ENCODE measurements at regions not wholly inside any gene's neighbourhood (a gene's known extent, or its start where the extent isn't known, plus 50 kb on each side); places are given as distances from the start of the nearest gene placed in this dataset.

DNA sequence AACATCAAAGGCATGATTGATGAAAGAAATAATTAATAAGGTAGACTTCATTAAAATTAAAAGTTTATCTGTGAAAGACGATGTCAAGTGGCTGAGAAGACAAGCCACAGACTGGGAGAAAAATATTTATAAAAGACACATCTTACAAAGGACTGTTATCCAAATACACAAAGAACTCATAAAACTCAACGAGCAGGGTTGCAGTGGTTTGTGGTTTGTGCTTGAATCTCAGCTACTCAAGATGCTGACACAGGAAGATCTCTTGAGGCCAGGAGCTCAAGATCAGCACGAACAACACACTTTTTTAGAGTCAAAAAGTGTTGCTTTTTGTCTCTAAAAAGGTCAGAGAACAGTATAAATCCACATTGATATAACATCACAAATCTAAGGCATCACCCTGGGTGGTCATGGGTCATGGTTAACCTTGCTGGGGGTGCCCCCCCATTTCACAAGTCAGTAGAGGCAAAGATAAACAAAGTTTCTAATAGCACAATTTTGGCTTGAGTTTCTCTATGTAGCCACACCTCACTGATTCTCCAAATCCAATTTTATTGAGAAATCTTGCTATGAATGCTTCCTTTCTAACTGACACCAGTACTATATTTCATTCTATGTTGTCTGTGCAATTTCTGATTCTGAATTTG is 342.9 kb upstream of the RPS23 start:
- no peaks in the 10 kb centered on the region for H3K27me3 ChIP-seq (ENCODE audit: insufficient read depth, poor library complexity, severe bottlenecking)
- H3K4me3 ChIP-seq (replicated peaks; ENCODE audit: insufficient read depth, low read length) = no peak overlapping the region
- H3K27ac ChIP-seq (replicated peaks) = no peak overlapping the region
- TF ChIP-seq SPI1 (IDR thresholded peaks at IDR 0.05; ENCODE audit: borderline replicate concordance, low read depth) (no peak), POLR2AphosphoS5 (IDR thresholded peaks at IDR 0.05; ENCODE audit: low read depth) (no peak), GABPA (IDR thresholded peaks at IDR 0.05; ENCODE audit: low read depth) (no peak), REST (IDR thresholded peaks at IDR 0.05; ENCODE audit: insufficient replicate concordance, low read depth) (no peak)
- TF ChIP-seq, protein P1, sequence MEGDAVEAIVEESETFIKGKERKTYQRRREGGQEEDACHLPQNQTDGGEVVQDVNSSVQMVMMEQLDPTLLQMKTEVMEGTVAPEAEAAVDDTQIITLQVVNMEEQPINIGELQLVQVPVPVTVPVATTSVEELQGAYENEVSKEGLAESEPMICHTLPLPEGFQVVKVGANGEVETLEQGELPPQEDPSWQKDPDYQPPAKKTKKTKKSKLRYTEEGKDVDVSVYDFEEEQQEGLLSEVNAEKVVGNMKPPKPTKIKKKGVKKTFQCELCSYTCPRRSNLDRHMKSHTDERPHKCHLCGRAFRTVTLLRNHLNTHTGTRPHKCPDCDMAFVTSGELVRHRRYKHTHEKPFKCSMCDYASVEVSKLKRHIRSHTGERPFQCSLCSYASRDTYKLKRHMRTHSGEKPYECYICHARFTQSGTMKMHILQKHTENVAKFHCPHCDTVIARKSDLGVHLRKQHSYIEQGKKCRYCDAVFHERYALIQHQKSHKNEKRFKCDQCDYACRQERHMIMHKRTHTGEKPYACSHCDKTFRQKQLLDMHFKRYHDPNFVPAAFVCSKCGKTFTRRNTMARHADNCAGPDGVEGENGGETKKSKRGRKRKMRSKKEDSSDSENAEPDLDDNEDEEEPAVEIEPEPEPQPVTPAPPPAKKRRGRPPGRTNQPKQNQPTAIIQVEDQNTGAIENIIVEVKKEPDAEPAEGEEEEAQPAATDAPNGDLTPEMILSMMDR (IDR thresholded peaks at IDR 0.05; ENCODE audit: insufficient read depth, low read length) = no peak
- DNase-seq (ENCODE audit: low read depth in 1 of 2, low spot score in 1 of 2) = no peak

DNA sequence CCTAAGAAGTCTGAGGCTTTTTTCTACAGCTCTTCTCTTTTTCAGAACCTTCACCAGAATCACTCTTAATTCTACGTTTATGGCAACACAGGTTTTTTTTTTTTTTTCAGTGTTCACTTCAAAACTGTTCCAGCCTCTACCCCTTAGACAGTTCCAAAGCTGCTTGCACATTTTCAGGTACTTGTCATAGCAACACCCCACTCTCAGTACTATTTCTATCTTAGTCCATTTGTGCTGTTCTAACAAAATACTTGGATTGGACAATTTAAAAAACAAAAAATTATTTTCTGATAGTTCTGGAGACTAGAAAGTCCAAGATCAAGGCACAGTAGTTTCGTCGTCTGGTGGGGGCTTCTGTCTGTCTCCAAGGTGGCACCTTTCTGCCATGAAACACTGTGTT is 340.9 kb upstream of the RPS23 start:
- DNase-seq (ENCODE audit: low read depth in 1 of 2, low spot score in 1 of 2) = no peak
- TF ChIP-seq, protein P1 (IDR thresholded peaks at IDR 0.05; ENCODE audit: insufficient read depth, low read length) = no peak
- TF ChIP-seq SPI1 (IDR thresholded peaks at IDR 0.05; ENCODE audit: borderline replicate concordance, low read depth) = no peak
- TF ChIP-seq REST (IDR thresholded peaks at IDR 0.05; ENCODE audit: insufficient replicate concordance, low read depth) = no peak
- no peak for TF ChIP-seq GABPA (IDR thresholded peaks at IDR 0.05; ENCODE audit: low read depth)
- TF ChIP-seq POLR2AphosphoS5 (IDR thresholded peaks at IDR 0.05; ENCODE audit: low read depth) = no peak
- Histone ChIP-seq H3K4me3 (replicated peaks; ENCODE audit: insufficient read depth, low read length) (no peak overlapping the region), H3K27me3 (ENCODE audit: insufficient read depth, poor library complexity, severe bottlenecking) (no peaks in the 10 kb centered on the region), H3K27ac (replicated peaks) (no peak overlapping the region)

DNA sequence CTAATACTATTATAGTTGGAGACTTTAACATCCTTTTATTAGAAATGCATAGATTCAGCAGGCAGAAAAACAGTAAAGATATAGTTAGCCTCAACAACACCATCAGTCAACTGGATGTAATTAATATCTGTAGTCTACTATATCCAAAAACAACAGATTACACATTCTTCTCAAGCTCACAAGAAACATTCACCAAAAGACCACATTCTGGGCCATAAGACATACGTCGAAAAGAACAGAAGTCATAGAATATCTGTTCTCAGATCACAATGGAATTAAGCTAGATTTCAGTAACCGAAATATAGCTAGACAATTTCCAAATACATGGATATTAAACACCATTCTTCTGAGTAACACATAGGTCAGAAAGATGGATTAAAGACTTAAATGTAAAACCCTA is 336.6 kb upstream of the RPS23 start:
- no peaks in the 10 kb centered on the region for H3K27me3 ChIP-seq (ENCODE audit: insufficient read depth, poor library complexity, severe bottlenecking)
- TF ChIP-seq POLR2AphosphoS5 (IDR thresholded peaks at IDR 0.05; ENCODE audit: low read depth) (no peak), REST (IDR thresholded peaks at IDR 0.05; ENCODE audit: insufficient replicate concordance, low read depth) (no peak), GABPA (IDR thresholded peaks at IDR 0.05; ENCODE audit: low read depth) (no peak), SPI1 (IDR thresholded peaks at IDR 0.05; ENCODE audit: borderline replicate concordance, low read depth) (no peak)
- TF ChIP-seq, protein P1 (IDR thresholded peaks at IDR 0.05; ENCODE audit: insufficient read depth, low read length) = no peak
- no peak overlapping the region for H3K27ac ChIP-seq (replicated peaks)
- H3K4me3 ChIP-seq (replicated peaks; ENCODE audit: insufficient read depth, low read length) = no peak overlapping the region
- DNase-seq (ENCODE audit: low read depth in 1 of 2, low spot score in 1 of 2) = no peak

Measured in HL-60 (cell line).